ENCODE measurements at regions not wholly inside any gene's neighbourhood (a gene's known extent, or its start where the extent isn't known, plus 50 kb on each side); places are given as distances from the start of the nearest gene placed in this dataset.
"Not testable (repeated sequence)": the region's sequence is repeated elsewhere in the genome, so short reads cannot be mapped to it uniquely, and the experiment has no call there.

- no peak for TF ChIP-seq CTCF (IDR thresholded peaks at IDR 0.05; ENCODE audit: borderline replicate concordance, insufficient read depth, low read depth, low read length)
- H3K4me3 ChIP-seq (ENCODE audit: low read depth, low read length) = no peak overlapping the region
These were observed 111.4 kb downstream of the POU4F1 start for GRCh38 chr13:78491978-78492377.

- H3K4me3 ChIP-seq (ENCODE audit: low read depth, low read length) = not testable (repeated sequence)
These were observed 113.1 kb downstream of the POU4F1 start for GRCh38 chr13:78490225-78490624.

- H3K4me3 ChIP-seq (ENCODE audit: low read depth, low read length) = no peak overlapping the region
- no peak for TF ChIP-seq CTCF (IDR thresholded peaks at IDR 0.05; ENCODE audit: borderline replicate concordance, insufficient read depth, low read depth, low read length)
These were observed 115.6 kb downstream of the POU4F1 start for GRCh38 chr13:78487707-78488106.

- no peak overlapping the region for H3K4me3 ChIP-seq (ENCODE audit: low read depth, low read length)
- TF ChIP-seq CTCF (IDR thresholded peaks at IDR 0.05; ENCODE audit: borderline replicate concordance, insufficient read depth, low read depth, low read length) = no peak
These were observed 117.5 kb downstream of the POU4F1 start for GRCh38 chr13:78485803-78486202.

GRCh38 chr13:78478183-78478582, 125.2 kb downstream of the POU4F1 start:
- H3K4me3 ChIP-seq (ENCODE audit: low read depth, low read length) = no peak overlapping the region
- no peak for TF ChIP-seq CTCF (IDR thresholded peaks at IDR 0.05; ENCODE audit: borderline replicate concordance, insufficient read depth, low read depth, low read length)

GRCh38 chr13:78476910-78477309, 126.4 kb downstream of the POU4F1 start:
- no peak for TF ChIP-seq CTCF (IDR thresholded peaks at IDR 0.05; ENCODE audit: borderline replicate concordance, insufficient read depth, low read depth, low read length)
- H3K4me3 ChIP-seq (ENCODE audit: low read depth, low read length) = no peak overlapping the region

GRCh38 chr13:78468621-78469020, 134.7 kb downstream of the POU4F1 start:
- H3K4me3 ChIP-seq (ENCODE audit: low read depth, low read length) = no peak overlapping the region
- TF ChIP-seq CTCF (IDR thresholded peaks at IDR 0.05; ENCODE audit: borderline replicate concordance, insufficient read depth, low read depth, low read length) = no peak

GRCh38 chr13:78465250-78465649, 138.1 kb downstream of the POU4F1 start:
- no peak for TF ChIP-seq CTCF (IDR thresholded peaks at IDR 0.05; ENCODE audit: borderline replicate concordance, insufficient read depth, low read depth, low read length)
- no peak overlapping the region for H3K4me3 ChIP-seq (ENCODE audit: low read depth, low read length)
